ENCODE measurements at regions not wholly inside any gene's neighbourhood (a gene's known extent, or its start where the extent isn't known, plus 50 kb on each side); places are given as distances from the start of the nearest gene placed in this dataset.

- no peak for DNase-seq (ENCODE audit: low read depth)
- Histone ChIP-seq H3K36me3 (ENCODE audit: control insufficient read depth, insufficient read depth, low read length) (no peaks in the 10 kb centered on the region), H3K4me3 (ENCODE audit: low read depth, low read length) (no peak overlapping the region), H3K27me3 (ENCODE audit: control insufficient read depth, insufficient read depth, low read length) (no peaks in the 10 kb centered on the region)
- CTCF ChIA-PET, result no interaction called here
- POLR2A ChIA-PET, result no interaction called here
- TF ChIP-seq, protein P1, sequence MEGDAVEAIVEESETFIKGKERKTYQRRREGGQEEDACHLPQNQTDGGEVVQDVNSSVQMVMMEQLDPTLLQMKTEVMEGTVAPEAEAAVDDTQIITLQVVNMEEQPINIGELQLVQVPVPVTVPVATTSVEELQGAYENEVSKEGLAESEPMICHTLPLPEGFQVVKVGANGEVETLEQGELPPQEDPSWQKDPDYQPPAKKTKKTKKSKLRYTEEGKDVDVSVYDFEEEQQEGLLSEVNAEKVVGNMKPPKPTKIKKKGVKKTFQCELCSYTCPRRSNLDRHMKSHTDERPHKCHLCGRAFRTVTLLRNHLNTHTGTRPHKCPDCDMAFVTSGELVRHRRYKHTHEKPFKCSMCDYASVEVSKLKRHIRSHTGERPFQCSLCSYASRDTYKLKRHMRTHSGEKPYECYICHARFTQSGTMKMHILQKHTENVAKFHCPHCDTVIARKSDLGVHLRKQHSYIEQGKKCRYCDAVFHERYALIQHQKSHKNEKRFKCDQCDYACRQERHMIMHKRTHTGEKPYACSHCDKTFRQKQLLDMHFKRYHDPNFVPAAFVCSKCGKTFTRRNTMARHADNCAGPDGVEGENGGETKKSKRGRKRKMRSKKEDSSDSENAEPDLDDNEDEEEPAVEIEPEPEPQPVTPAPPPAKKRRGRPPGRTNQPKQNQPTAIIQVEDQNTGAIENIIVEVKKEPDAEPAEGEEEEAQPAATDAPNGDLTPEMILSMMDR (IDR thresholded peaks at IDR 0.05; ENCODE audit: insufficient read depth, low read depth, low read length), result no peak
Measured at GRCh38 chr1:183730886-183731573, 73.9 kb upstream of the RGL1 start.

DNA sequence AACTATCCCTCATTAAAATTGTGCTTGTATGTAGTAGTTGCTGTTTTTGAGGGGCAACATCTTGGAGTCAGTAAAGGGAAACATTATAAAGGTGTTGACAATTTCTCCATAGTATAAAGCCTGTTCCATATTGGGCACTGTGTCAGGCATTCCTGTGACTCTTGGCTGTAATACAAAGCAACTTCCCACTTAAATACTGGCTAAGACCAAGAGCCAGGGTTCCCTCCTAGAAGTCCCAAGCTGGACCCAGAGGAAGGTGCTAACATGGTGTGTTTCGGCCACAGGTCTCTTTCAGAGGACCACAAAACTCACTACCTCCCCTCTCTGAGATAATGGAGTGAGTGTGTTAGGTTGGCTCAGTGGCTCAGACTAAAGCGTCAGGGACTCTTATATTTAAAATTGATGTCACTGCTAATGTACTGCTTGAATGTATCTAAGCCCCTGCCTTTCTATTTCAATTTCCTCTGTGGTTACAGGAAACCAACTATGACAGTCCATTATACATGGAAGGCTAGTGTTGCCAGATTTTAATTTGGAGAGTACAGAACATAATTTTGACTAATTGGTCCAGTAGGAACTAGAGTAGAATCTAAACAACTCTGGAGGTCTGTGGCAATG lies 74.7 kb upstream of the RGL1 start:
- no peak overlapping the region for H3K4me3 ChIP-seq (ENCODE audit: low read depth, low read length)
- TF ChIP-seq, protein P1 (IDR thresholded peaks at IDR 0.05; ENCODE audit: insufficient read depth, low read depth, low read length), result no peak
- ChIA-PET POLR2A (no interaction called here), CTCF (no interaction called here)
- DNase-seq (ENCODE audit: low read depth), result no peak
- no peaks in the 10 kb centered on the region for H3K36me3 ChIP-seq (ENCODE audit: control insufficient read depth, insufficient read depth, low read length)
- H3K27me3 ChIP-seq (ENCODE audit: control insufficient read depth, insufficient read depth, low read length), result no peaks in the 10 kb centered on the region

GRCh38 chr1:183726825-183727224 lies 73.7 kb upstream of the APOBEC4 start:
- H3K36me3 ChIP-seq (ENCODE audit: control insufficient read depth, insufficient read depth, low read length), result no peaks in the 10 kb centered on the region
- CTCF ChIA-PET, result no interaction called here
- H3K4me3 ChIP-seq (ENCODE audit: low read depth, low read length), result no peak overlapping the region
- DNase-seq (ENCODE audit: low read depth), result no peak
- POLR2A ChIA-PET, result no interaction called here
- H3K27me3 ChIP-seq (ENCODE audit: control insufficient read depth, insufficient read depth, low read length), result no peaks in the 10 kb centered on the region
- TF ChIP-seq, protein P1 (IDR thresholded peaks at IDR 0.05; ENCODE audit: insufficient read depth, low read depth, low read length), result no peak

GRCh38 chr1:183724350-183725042 lies 71.4 kb upstream of the APOBEC4 start:
- POLR2A ChIA-PET, result no interaction called here
- no peaks in the 10 kb centered on the region for H3K27me3 ChIP-seq (ENCODE audit: control insufficient read depth, insufficient read depth, low read length)
- H3K36me3 ChIP-seq (ENCODE audit: control insufficient read depth, insufficient read depth, low read length), result no peaks in the 10 kb centered on the region
- H3K4me3 ChIP-seq (ENCODE audit: low read depth, low read length), result no peak overlapping the region
- CTCF ChIA-PET, result no interaction called here
- TF ChIP-seq, protein P1 (IDR thresholded peaks at IDR 0.05; ENCODE audit: insufficient read depth, low read depth, low read length), result no peak
- no peak for DNase-seq (ENCODE audit: low read depth)

- TF ChIP-seq, protein P1 (IDR thresholded peaks at IDR 0.05; ENCODE audit: insufficient read depth, low read depth, low read length), result no peak
- Histone ChIP-seq H3K4me3 (ENCODE audit: low read depth, low read length) (no peak overlapping the region), H3K36me3 (ENCODE audit: control insufficient read depth, insufficient read depth, low read length) (no peaks in the 10 kb centered on the region), H3K27me3 (ENCODE audit: control insufficient read depth, insufficient read depth, low read length) (no peaks in the 10 kb centered on the region)
- no peak for DNase-seq (ENCODE audit: low read depth)
- ChIA-PET CTCF (no interaction called here), POLR2A (no interaction called here)
Measured at GRCh38 chr1:183723571-183723970, 70.5 kb upstream of the APOBEC4 start.
